SH-SY5Y (cell line): ENCODE measurements at regions not wholly inside any gene's neighbourhood (a gene's known extent, or its start where the extent isn't known, plus 50 kb on each side); places are given as distances from the start of the nearest gene placed in this dataset.

ENCODE experiments used
- GATA2 ChIP-seq: IDR thresholded peaks from 2 replicates; pipeline ENCODE4 v1.6.1; 2011; ENCODE audit warnings: mild to moderate bottlenecking, low read depth, low read length
- GATA3 ChIP-seq: IDR thresholded peaks from 2 replicates; pipeline ENCODE4 v1.6.1; 2011; ENCODE audit warnings: low read depth, mild to moderate bottlenecking, low read length, moderate library complexity

DNA sequence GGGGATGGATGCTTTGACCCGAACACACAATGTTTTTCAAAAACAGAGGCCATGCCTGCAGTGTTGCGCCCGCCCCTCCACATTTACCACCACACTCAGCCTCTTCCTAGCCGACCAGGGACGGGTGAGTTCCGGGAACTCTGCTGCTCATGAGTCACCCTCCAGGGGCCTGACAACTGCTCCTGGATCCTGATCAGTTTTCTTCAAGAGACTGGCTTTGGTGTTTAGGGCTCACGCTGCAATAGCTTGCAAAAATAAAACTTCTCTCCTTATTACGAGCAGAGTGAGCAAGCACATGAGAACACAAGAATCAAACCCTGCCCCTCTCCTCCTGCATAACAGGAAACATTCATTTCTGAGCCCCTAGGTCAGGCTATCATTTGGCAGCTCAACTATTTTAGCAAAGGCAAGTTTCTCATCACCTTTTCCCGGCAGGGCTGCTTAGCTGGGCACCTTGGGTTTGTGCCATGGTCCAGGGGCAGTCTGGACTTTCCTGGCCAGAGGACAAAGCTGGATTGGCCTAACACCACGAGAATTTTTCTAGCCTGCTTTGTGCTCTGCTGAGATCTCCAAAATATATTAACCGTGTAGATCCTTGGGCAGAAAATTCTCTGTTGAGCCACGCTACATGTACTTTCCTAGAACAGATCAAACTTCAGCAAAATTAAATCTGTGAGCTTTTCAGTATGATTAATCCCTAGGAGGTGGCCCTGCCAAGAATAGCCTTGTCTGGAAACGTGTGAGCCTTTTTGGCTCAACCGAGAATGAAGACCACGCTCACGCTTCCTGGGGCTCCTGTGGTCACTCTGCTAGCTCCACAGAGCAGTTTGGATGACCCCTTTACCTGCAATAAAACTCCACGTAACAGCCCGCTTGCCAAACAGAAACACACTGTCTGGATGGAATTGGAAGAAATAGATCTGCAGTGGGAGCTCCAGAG is 52.7 kb upstream of the SPATA12 start:
- TF ChIP-seq GATA2 (no peak), GATA3 (no peak)
